ENCODE measurements at regions not wholly inside any gene's neighbourhood (a gene's known extent, or its start where the extent isn't known, plus 50 kb on each side); places are given as distances from the start of the nearest gene placed in this dataset.

GRCh38 chr15:27679731-27680471 is 419.2 kb downstream of the OCA2 start:
- TF ChIP-seq CTCF (conservative IDR thresholded peaks at IDR 0.05; ENCODE audit: low read depth in 2 of 2) = no peak
- TF ChIP-seq REST (IDR thresholded peaks at IDR 0.05; ENCODE audit: unreplicated experiment) = no peak
- no peak for TF ChIP-seq STAT1 (IDR thresholded peaks at IDR 0.05; ENCODE audit: unreplicated experiment)
- TF ChIP-seq EZH2 (IDR thresholded peaks at IDR 0.05; ENCODE audit: low read depth, unreplicated experiment) = no peak
- no peak for TF ChIP-seq ETS1 (IDR thresholded peaks at IDR 0.05)
- no peak for TF ChIP-seq POLR2AphosphoS5 (IDR thresholded peaks at IDR 0.05; ENCODE audit: low read depth)
- no peak for TF ChIP-seq EZH2phosphoT487 (IDR thresholded peaks at IDR 0.05; ENCODE audit: unreplicated experiment)
